GM12875 (cell line): ENCODE measurements at regions not wholly inside any gene's neighbourhood (a gene's known extent, or its start where the extent isn't known, plus 50 kb on each side); places are given as distances from the start of the nearest gene placed in this dataset.

Source experiments
- H3K4me3 ChIP-seq: one replicate; pipeline ENCODE4 v1.5.1; 2011; ENCODE audit warnings: low read depth, low read length, control low read depth
- CTCF ChIP-seq: IDR thresholded peaks from 2 replicates; pipeline ENCODE4 v1.5.1; 2011; ENCODE audit warnings: low read depth, mild to moderate bottlenecking, control low read depth, inconsistent platforms, low read length, moderate library complexity, borderline replicate concordance; ENCODE audit not compliant: insufficient read depth

- no peak overlapping the region for H3K4me3 ChIP-seq
- TF ChIP-seq CTCF: no peak
Observed at GRCh38 chr1:184141361-184141880, 89.9 kb downstream of the TSEN15 start.

- no peak for TF ChIP-seq CTCF
- H3K4me3 ChIP-seq: no peak overlapping the region
Observed at GRCh38 chr1:184143449-184143848, 91.9 kb downstream of the TSEN15 start.

GRCh38 chr1:184145083-184145482 lies 93.6 kb downstream of the TSEN15 start:
- TF ChIP-seq CTCF: no peak
- no peak overlapping the region for H3K4me3 ChIP-seq

GRCh38 chr1:184146202-184146601 lies 94.7 kb downstream of the TSEN15 start:
- TF ChIP-seq CTCF: no peak
- no peak overlapping the region for H3K4me3 ChIP-seq

GRCh38 chr1:184150776-184151531 lies 99.4 kb downstream of the TSEN15 start:
- H3K4me3 ChIP-seq: no peak overlapping the region
- no peak for TF ChIP-seq CTCF

GRCh38 chr1:184152434-184152898 lies 100.9 kb downstream of the TSEN15 start:
- H3K4me3 ChIP-seq: no peak overlapping the region
- TF ChIP-seq CTCF: no peak

GRCh38 chr1:184152974-184153373 lies 101.4 kb downstream of the TSEN15 start:
- TF ChIP-seq CTCF: no peak
- no peak overlapping the region for H3K4me3 ChIP-seq
